GM18870 (cell line): ENCODE measurements at regions not wholly inside any gene's neighbourhood (a gene's known extent, or its start where the extent isn't known, plus 50 kb on each side); places are given as distances from the start of the nearest gene placed in this dataset.
"Not testable (repeated sequence)": the region's sequence is repeated elsewhere in the genome, so short reads cannot be mapped to it uniquely, and the experiment has no call there.

Experiments
- ATAC-seq: cut with Tn5 transposase; IDR thresholded peaks from one replicate; pipeline ENCODE4 v1.9.1; 2021; ENCODE audit warnings: moderate library complexity; ENCODE audit not compliant: unreplicated experiment

DNA sequence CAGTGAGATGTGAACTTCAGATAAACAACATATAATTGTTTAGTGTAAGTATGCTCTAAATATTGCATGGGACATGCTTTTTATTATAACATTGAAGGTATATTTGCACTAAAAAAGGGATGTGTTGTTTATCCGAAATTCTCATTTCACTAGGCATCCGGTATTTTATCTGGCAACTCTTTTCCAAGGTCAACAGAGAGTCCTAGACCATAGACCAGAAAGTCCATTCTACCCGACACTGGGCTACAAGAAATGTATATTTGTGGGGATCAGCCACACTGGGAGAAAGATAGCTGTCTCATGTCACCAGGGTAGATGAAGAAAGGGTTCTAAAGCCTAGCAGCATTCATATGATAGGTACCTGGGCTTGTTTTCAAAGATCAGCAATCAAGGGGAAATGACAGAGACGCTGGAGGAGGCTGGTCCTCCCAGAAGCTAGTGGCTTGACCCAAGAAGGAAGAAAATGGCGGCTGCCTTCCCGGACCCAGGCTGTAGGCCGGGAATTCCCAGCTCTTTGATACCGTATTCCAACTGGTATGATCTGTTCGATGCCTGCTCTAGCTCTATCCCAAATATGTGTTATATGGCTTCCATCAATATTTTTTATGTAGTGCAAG lies 161.1 kb upstream of the IRF2BP2 start:
- ATAC-seq, result no peak

DNA sequence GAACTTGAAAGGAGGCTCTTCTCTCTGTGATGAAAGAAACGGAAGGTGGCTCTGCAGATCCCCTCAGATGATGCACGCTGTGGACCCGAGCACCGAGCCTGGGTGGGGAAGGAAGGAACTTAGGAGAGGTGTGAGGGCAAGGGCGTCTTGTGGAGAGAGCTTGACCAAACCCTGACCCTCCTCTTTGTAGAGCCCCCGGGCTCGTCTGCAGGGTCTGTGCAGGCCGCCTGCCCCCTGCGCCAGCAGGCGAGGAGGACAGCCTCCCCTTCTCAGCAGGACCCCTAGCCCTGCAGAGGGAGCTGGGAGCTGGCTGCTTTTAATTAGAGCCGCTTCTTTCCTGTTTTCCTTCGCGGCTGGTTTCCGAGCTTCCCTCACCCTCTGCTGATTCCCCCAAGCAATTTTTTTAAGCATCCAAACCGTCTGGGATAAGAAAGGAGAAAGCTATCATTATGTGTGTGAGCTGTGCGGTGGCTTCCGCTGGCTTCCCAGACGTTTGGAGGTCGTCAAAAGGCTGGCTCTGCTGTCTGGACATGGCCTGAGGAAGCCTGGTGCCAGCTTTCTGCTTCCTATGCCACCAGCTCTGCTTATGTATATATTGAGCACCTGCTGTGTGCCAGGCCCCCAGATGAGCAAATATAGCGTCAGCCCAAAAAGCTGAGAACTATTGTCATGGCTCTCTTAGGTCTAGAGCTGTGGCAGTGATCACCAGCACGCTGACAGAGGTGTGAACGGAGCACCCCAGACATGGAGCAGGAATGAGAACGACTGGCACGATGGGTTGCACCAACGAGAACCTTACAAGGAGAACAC lies 160.2 kb upstream of the IRF2BP2 start:
- ATAC-seq, result no peak

DNA sequence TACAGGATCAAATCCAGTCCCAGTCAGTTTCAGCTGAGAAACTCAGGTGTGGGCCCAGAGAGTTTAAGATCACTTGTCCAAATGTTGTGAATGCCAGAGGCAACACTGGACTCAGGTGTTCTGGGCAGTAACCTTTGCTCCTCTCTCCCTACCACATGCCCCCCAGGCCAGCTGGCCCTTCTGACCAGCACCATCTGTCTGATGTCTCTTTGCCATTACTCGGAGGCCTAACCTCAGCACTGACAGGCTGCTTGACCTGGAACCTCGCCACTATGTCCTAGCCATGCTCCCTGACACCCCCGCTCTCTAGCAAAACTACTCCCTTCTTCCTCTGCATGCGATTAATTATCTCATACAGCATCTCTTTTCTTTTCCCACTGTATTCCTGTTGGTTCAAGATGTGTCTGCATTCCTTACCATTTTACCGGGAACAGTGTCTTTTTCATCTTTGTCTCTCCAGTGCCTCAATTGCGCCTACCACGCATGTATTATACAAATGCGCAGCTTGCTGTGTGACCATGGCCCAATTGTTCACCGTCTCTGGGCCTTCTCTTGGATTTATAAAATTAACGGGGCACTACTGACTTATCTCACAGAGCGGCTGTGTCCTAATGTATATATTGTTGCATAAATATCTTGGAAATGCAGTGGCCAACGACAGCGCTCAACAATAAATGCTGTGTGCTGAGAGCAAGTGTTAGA lies 159.5 kb upstream of the IRF2BP2 start:
- no peak for ATAC-seq

DNA sequence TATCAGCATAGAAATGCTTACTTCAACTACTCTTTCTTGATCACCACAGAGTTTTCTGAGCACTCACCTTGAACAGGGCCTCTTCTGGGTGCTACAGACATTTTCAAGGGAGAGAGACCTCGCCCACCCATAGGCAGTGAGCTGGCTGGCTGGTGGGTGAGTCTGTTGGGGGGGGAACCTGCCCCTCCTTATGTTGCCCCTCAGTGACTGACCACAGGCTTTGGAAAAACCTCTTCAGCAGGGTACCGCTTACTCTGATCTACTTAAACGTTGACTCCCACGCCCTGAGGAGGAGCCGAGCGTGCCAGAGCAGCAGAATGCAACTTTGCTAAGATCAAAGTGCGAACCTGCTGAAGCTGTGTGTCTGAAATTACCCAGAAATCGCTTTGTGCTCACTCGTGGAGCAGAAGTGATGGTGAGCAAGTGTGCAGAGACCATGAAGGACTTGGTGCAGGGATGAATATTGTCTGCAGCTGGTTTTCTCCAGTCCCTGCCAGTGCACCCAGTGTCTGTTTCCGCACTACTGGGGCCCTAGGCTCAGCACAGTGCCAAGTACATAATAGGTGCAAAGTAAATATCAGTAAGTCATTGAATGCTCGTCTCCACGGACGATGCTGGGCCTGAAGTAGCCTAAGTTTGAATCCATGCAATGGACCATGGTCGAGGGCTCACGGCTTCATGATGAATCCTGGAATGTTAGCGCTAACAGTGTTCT lies 158.7 kb upstream of the IRF2BP2 start:
- no peak for ATAC-seq

DNA sequence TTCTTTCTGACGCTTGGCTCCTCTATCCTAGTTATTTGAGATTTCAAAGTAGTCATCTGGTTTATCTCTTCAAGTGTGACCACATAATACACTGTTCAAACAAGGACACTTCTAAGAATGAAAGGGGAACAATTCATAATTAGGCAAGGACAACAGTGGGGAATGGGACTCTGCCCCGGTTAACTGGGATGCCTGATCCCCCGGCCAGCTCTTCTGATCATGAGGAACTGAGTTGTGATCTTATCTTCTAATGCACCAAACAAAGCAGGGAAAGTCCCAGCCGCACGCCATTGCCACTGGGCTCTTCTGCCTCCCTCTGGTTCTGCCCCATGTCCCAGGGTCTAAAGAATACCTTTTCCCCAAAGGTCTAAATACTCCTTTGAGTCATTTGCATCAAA lies 158.2 kb upstream of the IRF2BP2 start:
- no peak for ATAC-seq

DNA sequence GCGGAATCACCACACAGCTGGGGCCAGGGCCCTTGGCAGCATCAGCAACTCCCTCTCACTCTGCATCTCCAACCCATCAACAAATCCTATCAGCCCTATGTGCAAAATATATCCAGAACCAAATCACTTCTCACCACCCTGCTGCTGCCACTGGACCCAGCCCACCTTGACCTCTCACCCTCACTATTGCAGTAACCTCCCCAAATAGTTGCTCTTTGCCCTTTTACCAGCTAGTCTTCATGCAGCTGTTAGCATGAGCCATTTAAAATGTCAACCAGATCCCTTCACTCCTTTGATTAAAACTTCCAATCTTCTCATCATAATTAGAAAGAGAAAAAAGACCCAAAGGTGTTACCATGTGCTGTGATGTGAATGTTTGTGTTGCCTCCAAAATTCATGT lies 155.7 kb upstream of the IRF2BP2 start:
- ATAC-seq, result no peak

DNA sequence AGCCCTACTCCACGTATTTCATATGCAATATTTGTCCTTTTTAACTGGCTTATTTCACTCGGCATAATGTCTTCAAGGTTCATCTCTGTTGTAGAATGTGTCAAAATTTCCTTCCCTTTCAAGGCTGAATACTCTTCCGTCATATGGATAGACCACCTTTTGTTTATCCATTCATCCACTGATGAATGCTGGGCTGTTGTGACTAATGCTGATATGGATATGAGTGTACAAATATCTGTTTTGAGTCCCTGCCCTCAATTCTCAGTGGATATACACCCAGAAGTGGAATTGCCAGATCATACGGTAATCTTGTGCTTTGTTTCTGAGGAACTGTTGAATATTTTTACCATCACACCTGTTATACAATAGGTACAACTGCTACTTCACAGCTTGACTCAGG lies 155.2 kb upstream of the IRF2BP2 start:
- no peak for ATAC-seq

DNA sequence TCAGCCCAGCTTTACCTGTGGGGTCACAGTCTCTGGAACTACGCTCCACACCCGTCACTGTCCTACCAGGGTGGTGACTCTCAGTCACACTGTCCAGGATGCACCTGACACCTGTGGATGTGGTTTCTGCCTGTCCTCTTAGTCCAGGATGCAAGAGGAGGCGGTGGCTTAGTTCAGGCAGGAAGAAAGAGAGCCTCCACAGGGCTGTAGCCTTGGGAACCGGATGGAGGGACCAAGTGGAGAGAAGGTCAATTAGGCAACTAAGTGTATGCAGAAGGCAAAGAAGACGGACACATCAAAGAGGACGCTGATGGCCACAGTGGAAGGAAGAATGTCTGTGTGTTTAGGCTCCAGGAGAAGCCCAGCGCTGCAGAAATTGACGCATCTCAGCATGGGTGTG lies 153.9 kb upstream of the IRF2BP2 start:
- no peak for ATAC-seq

DNA sequence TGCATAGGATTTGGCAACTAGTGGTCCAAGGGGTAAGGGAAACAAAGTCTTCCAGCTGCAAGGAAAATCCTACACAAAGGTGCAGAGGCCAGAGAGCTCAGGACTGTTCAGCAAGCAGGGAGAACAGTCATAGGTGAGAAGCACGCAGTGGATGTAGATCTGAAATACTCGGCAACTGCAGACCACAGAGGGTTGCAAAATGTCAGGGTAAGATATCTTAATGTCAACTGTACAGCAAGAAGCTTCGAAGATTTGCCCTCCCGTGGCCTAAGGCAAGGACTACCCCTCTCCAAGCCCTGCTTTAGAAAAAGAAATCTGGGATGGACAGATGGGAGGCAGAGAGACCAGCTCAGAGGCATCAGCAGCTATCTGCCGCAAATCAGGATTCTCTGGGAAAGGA lies 153.4 kb upstream of the IRF2BP2 start:
- ATAC-seq, result no peak

DNA sequence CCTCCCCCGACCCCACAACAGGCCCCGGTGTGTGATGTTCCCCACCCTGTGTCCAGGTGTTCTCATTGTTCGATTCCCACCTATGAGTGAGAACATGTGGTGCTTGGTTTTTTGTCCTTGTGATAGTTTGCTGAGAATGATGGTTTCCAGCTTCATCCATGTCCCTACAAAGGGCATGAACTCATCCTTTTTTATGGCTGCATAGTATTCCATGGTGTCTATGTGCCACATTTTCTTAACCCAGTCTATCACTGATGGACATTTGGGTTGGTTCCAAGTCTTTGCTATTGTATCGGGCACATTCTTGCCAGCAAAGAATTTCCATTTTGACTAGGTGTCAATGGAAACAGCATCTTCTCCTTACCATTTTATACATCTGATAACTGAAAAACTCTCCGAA lies 152.1 kb upstream of the IRF2BP2 start:
- ATAC-seq, result not testable (repeated sequence)

DNA sequence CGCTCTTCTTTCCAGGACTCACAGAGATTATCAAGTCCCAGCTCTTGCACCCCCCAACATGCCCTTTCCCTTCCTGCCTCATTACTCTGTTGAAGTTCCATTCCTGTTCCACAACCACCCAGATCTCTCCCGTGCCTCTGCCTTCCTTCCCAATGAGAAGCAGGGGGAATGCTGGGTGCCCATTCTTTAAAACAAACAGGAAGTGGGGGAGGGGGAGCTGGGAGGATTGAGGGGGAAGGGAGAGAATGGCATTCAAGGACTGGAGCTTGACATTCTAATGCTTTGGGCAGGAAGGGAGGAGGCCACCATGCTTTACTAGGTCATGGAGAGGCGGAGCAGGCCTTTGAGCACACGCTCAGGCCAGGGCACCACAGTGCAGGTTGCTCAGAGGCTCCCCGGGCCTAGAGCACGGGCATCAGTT lies 150.3 kb upstream of the IRF2BP2 start:
- no peak for ATAC-seq

DNA sequence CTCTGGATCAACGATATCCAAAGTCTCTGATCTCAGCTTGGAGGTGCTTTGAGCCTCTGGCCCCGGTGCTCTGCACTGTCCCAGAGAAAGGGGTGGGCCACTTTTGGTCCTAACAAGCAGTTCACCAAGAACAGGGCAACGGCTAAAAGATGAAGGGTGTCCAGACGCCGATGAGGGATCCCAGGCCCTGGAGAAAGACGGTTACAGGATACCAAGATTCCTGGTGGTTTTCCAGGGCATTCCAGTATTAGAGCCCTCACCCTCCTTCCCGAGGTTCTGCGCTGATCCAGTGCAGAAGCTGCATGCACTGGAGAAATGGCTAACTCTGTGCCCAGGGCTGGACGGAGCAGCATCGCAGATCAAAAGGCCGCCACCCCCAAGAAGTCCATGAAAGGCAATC lies 149.9 kb upstream of the IRF2BP2 start:
- ATAC-seq, result no peak

DNA sequence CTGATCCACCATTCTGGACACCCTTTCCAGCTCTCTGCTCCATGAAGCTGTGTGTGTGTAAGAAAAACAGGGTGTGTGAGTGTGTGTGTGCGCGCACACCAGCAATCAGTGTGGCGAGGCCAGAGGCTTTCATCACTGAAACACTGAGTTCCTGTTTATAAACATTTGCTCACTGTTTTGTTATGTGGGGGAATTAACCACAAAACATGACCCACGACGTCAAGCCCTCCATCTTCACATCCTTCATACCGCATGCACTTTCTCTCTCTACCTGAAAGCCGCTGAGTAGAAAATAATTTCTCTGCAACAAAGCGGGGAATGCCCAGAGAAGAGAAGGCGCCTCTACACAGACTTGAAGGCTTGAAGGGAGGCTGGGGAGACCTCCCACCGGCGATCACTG lies 148.9 kb upstream of the IRF2BP2 start:
- ATAC-seq, result no peak

DNA sequence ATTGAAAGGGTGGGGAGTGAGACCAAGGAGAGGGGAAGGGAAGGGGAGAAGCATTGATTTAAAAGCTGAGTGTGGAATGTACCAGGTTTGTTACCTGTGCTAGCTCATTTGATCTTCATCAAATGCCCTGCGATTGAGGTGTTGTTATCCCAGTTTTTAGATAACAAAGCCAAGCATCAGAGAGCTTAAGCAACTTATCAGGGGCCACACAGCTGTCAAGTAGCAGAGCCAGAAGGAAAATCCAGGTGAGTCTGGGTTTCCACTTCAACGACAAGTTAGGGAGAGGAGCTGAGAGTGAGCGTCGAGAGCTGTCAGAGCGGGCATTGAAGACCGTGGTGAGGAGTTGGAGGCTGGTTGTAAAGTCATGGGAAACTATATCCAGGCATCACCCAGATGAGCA lies 146.9 kb upstream of the IRF2BP2 start:
- no peak for ATAC-seq

DNA sequence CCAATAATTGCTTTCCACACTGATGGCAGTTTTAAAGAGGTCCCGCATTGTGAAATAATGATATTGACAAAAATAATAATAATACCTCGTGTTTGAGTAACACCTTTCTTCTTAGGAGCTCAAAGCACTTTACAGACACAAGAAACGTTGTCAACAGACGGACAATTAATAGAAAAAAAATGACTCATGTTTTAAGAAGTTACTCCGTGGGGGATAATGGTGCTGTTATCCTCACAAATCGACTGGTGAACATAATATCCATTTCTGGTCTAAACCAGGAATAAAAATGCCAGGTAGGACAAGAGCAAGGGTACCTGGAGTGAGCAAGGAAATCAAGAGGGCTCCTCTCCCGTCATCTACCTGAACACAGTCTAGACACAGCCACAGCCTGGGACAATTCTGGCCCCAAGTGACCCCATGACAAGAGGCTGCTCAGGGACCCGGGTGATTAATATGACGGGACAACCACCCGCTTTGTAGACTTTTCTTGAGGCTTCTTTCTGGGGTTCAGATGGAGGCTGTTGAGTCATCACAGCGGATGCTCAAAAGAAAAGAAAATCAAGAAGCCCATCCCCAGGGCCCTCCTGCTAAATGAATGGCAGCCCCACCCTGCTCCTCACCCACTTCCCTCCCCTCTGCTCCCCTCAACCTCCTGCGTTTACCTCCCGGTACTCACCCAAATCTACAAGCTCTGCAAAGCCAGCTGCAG lies 146.2 kb upstream of the IRF2BP2 start:
- no peak for ATAC-seq

DNA sequence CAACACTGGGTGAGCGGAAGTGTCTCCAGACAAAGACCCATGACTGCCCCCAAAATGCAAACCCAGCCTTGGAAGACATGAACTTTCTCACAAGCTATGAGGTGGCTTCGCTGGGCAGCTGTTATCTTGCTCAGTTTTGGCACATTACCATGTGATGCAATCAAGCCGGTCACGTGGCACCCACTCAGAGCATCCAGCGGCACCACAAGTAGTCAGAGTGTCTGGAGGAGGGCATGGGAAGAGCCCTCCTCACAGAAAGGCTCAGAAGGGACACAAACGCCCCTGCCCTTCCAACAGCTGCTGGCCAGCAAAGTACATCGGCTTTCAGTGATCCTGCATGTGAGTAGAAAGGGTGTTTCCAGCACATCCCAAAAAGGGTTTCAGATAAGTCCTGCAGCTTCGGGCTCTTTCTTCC lies 145.5 kb upstream of the IRF2BP2 start:
- ATAC-seq, result no peak

DNA sequence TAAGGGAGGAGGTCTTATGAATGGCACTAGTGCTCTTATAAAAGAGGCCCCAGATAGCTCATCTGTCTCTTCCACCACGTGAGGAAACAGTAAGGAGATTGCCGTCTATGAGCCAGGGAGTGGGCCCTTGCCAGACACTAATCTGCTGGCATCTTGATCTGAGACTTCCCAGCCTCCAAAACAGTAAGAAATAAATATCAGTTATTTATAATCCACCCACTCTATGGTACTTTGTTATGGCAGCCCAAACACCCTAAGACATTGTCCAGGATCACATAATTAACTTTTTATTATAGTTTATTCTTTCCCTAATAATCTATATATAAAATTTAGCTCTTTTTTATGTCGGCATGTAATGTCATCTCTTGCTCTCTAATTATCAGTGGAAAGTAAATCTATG lies 144.0 kb upstream of the IRF2BP2 start:
- no peak for ATAC-seq

DNA sequence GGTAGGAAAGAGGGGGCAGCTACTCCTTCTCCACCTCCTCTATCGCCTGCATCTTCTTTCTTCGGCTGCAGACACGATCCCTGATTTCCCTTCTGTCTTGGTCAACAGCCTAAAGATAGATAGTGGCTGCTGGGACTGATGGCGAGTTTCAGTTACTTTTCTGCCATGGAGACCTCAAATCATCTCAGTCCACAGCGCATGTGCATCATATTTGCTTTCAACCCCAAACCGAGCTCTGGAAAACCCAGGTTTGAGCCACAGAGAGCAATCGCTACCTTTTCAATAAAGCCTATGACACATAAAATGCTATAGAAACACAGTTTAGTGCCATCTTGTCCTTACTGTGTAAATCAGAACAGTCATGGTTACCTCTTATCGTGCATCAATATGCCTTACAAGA lies 142.9 kb upstream of the IRF2BP2 start:
- no peak for ATAC-seq

DNA sequence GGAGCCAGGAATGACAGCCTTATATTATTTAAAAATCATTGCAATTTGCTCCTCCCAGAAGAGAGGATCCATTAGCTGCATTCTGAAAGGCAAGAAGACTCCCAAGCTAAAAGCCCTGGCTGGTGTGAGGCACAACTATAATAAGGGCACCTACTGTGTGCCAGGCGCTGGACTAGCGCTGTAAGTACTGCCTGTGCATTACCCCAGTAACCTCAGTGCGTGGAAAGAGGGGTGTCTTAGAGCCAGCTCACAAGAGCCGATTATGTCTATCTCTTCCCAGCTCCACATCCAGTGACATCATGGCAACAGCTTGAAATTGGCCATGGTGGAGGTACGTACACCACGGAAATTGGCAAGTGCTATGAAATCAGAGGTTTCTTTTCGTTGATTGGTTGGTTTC lies 141.7 kb upstream of the IRF2BP2 start:
- ATAC-seq, result no peak

DNA sequence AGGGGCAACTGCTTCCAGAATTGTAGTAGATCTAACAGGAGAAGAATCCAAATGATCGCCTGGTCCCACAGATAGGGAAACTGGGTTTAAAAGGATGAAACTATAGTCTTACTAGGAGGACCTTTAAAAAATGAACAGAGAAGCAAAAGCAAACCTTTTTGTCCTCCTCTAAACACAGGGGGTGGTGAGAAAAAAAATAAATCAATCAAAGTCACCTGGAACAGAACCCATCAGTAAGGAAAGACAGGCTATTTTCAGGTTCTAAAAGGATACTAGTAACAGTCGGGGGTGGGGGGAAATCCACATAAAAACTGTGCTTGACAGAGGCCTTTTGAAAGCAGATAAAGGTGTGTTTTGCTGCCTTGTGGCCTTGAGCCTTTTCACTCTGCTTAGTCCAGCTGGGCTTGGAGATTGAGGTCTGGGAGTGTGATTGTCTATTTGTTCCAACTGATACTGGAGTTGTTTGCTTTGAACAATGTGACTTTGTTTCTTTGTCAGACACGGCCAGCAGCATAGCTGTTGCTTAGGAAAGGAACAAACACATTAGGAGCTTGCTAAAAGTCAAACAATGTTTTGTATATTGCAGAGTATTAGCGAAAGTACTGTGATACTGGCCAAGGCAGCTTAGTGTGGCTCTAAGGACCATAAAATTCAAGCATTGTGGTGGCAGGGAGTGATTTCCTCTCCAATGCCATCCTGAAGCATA lies 141.1 kb upstream of the IRF2BP2 start:
- ATAC-seq, result no peak
